ENCODE measurements at regions not wholly inside any gene's neighbourhood (a gene's known extent, or its start where the extent isn't known, plus 50 kb on each side); places are given as distances from the start of the nearest gene placed in this dataset.

GRCh38 chr6:148629592-148630465 lies 117.0 kb upstream of the UST start:
- Histone ChIP-seq H3K4me1 (ENCODE audit: control insufficient read depth, extremely low read depth, insufficient read depth, low read length) (no peaks in the 10 kb centered on the region), H3K27me3 (ENCODE audit: control insufficient read depth in 2 of 2, insufficient read depth in 2 of 2, low read length in 2 of 2) (peaks cover 0 to 2% of the 10 kb centered on the region in 2 experiments), H3K9me3 (replicated peaks; ENCODE audit: control insufficient read depth, insufficient read depth, low read length) (no peaks in the 10 kb centered on the region), H3K9me1 (replicated peaks; ENCODE audit: control insufficient read depth, extremely low read depth, insufficient read depth, low read length) (no peaks in the 10 kb centered on the region), H3K79me2 (ENCODE audit: control insufficient read depth, insufficient read depth, low read length) (no peaks in the 10 kb centered on the region), H3K27ac (ENCODE audit: insufficient read depth, low read depth, low read length) (no peak overlapping the region), H4K20me1 (replicated peaks; ENCODE audit: control insufficient read depth, extremely low read depth, insufficient read depth, low read length) (no peaks in the 10 kb centered on the region), H3K4me2 (ENCODE audit: insufficient read depth, low read length) (no peak overlapping the region), H3K36me3 (ENCODE audit: control insufficient read depth in 2 of 2, extremely low read depth in 1 of 2, insufficient read depth in 2 of 2, low read length in 2 of 2) (no peaks in the 10 kb centered on the region), H3K9ac (replicated peaks; ENCODE audit: extremely low read depth, insufficient read depth, low read length) (no peak overlapping the region), H2AFZ (ENCODE audit: low read depth, low read length) (no peak overlapping the region), H3K4me3 (replicated peaks in 1 of 3; ENCODE audit: insufficient read depth in 1 of 3, low read depth in 1 of 3, low read length in 3 of 3) (no peak overlapping the region)
- ChIA-PET POLR2A (no interaction called here), CTCF (interaction anchor here (1.0 kb wide), 1 partner anchor 10 kb away, joined by 3 read pairs; no protein-coding TSS in a partner anchor)
- DNase-seq (ENCODE audit: low read depth, low spot score) (no peak), FAIRE-seq (no peak)
- BruUV-seq (replicated peaks), result no TSS peak
- TF ChIP-seq POLR2AphosphoS5 (IDR thresholded peaks at IDR 0.05; ENCODE audit: insufficient read depth, low read depth, low read length) (no peak), MAX (IDR thresholded peaks at IDR 0.05; ENCODE audit: insufficient read depth, insufficient read length) (no peak), POLR2A (IDR thresholded peaks at IDR 0.05; ENCODE audit: low read depth, low read length) (no peak), EZH2 (IDR thresholded peaks at IDR 0.05; ENCODE audit: borderline replicate concordance, low read depth, low read length, severe bottlenecking) (no peak), GATA2 (IDR thresholded peaks at IDR 0.05; ENCODE audit: insufficient read depth, insufficient read length, low read depth, low read length) (no peak), JUN (IDR thresholded peaks at IDR 0.05; ENCODE audit: borderline replicate concordance, insufficient read depth, insufficient read length, low read depth) (no peak), MYC (IDR thresholded peaks at IDR 0.05; ENCODE audit: low read depth, low read length) (no peak), FOS (IDR thresholded peaks at IDR 0.05; ENCODE audit: borderline replicate concordance, insufficient read depth, low read length) (no peak), CTCF (IDR thresholded peaks at IDR 0.05; ENCODE audit: extremely low read depth in 1 of 2, insufficient read depth in 1 of 2, low read depth in 1 of 2, low read length in 2 of 2) (no peak)
- intact Hi-C loops (cut with micrococcal nuclease) (no loop called here), dilution Hi-C loops (cut with MboI; ENCODE audit: extremely low pct_ligation_motif_present, low sequenced_read_pairs) (no loop called here)
